ENCODE measurements at regions not wholly inside any gene's neighbourhood (a gene's known extent, or its start where the extent isn't known, plus 50 kb on each side); places are given as distances from the start of the nearest gene placed in this dataset.

DNA sequence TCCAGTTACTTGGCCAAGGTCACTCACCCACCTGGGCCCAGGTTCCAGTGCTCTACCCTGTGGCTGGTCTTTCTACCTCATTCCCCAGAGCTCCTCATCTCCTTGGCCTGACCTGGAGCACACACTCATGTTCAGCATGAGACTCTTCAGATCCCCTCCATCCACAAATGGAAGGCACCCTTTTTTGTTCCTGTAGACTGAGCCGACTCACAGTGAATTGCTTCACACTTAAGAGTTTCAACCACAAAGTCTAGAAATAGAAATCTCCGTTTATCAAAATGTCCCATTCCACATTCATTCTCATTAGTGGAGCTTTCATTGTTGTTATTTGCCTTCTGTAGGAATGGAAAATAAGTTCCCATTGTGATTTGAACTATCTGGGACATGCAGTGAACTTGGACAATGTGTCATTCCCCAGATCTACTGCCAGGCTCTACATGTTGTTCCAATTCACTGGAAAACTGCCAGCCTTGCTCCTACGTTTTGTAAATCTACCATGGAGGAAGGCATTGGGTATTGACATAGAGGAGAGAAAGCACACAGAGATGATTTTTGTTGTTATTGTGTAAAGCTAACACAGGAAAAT is 125.3 kb upstream of the CELF2 start:
- Histone ChIP-seq H3K4me2 (ENCODE audit: unreplicated experiment) (no peak overlapping the region), H3K9me3 (ENCODE audit: low read depth) (no peaks in the 10 kb centered on the region), H3K27ac (no peak overlapping the region), H3F3A (ENCODE audit: insufficient read depth) (peaks cover 19% of the 10 kb centered on the region), H3K9ac (no peak overlapping the region), H2AFZ (no peak overlapping the region), H3K9me2 (ENCODE audit: insufficient read depth) (no peaks in the 10 kb centered on the region), H3K4me1 (ENCODE audit: insufficient read depth) (peaks cover 22% of the 10 kb centered on the region), H3K79me2 (ENCODE audit: insufficient read depth) (no peaks in the 10 kb centered on the region), H4K20me1 (ENCODE audit: insufficient read depth) (no peaks in the 10 kb centered on the region), H3K27me3 (replicated peaks; ENCODE audit: insufficient read depth) (no peaks in the 10 kb centered on the region), H3K36me3 (ENCODE audit: low read depth) (no peaks in the 10 kb centered on the region), H3K4me3 (no peak overlapping the region)
- peak; percentile 38 for DNase-seq
- TF ChIP-seq EZH2 (IDR thresholded peaks at IDR 0.05; ENCODE audit: insufficient read depth, poor library complexity, severe bottlenecking) (no peak), EZH2phosphoT487 (IDR thresholded peaks at IDR 0.05; ENCODE audit: insufficient read depth, low read depth) (no peak)
- in situ Hi-C loops (cut with MboI), result no loop called here
- WGBS, 2 experiments (ENCODE audit: low coverage in 1 of 2, low lambda C conversion rate in 2 of 2, missing lambda C conversion rate in 2 of 2), result 26 to 29% methylated on average over 3 of the region's 3 CpGs

DNA sequence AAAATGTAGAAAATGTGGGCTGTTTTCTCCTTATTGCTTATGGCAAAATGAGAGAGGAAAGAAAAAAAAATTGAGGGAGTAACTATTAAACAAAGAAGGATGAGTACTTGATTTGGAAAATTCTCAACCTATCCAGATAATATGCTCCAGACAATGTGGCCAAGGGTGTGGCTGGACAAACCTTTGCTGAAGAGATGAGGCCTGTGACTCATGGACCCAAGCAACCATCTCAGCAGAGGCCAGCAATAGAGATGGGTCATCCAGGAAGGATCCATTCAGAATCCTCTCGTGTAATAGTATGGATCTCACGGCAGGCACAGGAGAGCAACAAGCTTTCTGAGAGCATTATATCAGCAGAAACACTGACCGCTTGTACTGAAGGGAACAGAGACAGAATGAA is 120.3 kb upstream of the CELF2 start:
- H3K4me1 ChIP-seq (ENCODE audit: insufficient read depth), result peaks cover 7% of the 10 kb centered on the region
- in situ Hi-C loops (cut with MboI), result no loop called here
- TF ChIP-seq EZH2 (IDR thresholded peaks at IDR 0.05; ENCODE audit: insufficient read depth, poor library complexity, severe bottlenecking) (no peak), EZH2phosphoT487 (IDR thresholded peaks at IDR 0.05; ENCODE audit: insufficient read depth, low read depth) (no peak)
- H3K4me3 ChIP-seq, result no peak overlapping the region
- no peak overlapping the region for H3K4me2 ChIP-seq (ENCODE audit: unreplicated experiment)
- no peaks in the 10 kb centered on the region for H4K20me1 ChIP-seq (ENCODE audit: insufficient read depth)
- peaks cover 3% of the 10 kb centered on the region; the same call in 1 of the 2 replicates for H3F3A ChIP-seq (ENCODE audit: insufficient read depth)
- H3K9me2 ChIP-seq (ENCODE audit: insufficient read depth), result no peaks in the 10 kb centered on the region
- WGBS, 2 experiments (ENCODE audit: low coverage in 1 of 2, low lambda C conversion rate in 2 of 2, missing lambda C conversion rate in 2 of 2), result 78 to 81% methylated on average over 3 of the region's 3 CpGs
- H2AFZ ChIP-seq, result peak overlapping the region; percentile 25; the same call in 1 of the 2 replicates
- H3K36me3 ChIP-seq (ENCODE audit: low read depth), result no peaks in the 10 kb centered on the region
- no peaks in the 10 kb centered on the region for H3K9me3 ChIP-seq (ENCODE audit: low read depth)
- H3K9ac ChIP-seq, result no peak overlapping the region
- H3K79me2 ChIP-seq (ENCODE audit: insufficient read depth), result no peaks in the 10 kb centered on the region
- no peaks in the 10 kb centered on the region for H3K27me3 ChIP-seq (replicated peaks; ENCODE audit: insufficient read depth)
- H3K27ac ChIP-seq, result peak overlapping the region; percentile 28
- DNase-seq, result peak; percentile 81

- Histone ChIP-seq H3K4me3 (no peak overlapping the region), H3K27me3 (replicated peaks; ENCODE audit: insufficient read depth) (no peaks in the 10 kb centered on the region), H3K9me3 (ENCODE audit: low read depth) (no peaks in the 10 kb centered on the region), H3F3A (ENCODE audit: insufficient read depth) (no peaks in the 10 kb centered on the region), H2AFZ (no peak overlapping the region), H3K36me3 (ENCODE audit: low read depth) (no peaks in the 10 kb centered on the region), H4K20me1 (ENCODE audit: insufficient read depth) (no peaks in the 10 kb centered on the region), H3K27ac (no peak overlapping the region), H3K9me2 (ENCODE audit: insufficient read depth) (no peaks in the 10 kb centered on the region), H3K9ac (no peak overlapping the region), H3K4me2 (ENCODE audit: unreplicated experiment) (no peak overlapping the region), H3K4me1 (ENCODE audit: insufficient read depth) (0 out of 2 replicates have a peak, but pooled peaks cover 3% of the 10 kb centered on the region), H3K79me2 (ENCODE audit: insufficient read depth) (no peaks in the 10 kb centered on the region)
- no peak for TF ChIP-seq EZH2 (IDR thresholded peaks at IDR 0.05; ENCODE audit: insufficient read depth, poor library complexity, severe bottlenecking)
- TF ChIP-seq EZH2phosphoT487 (IDR thresholded peaks at IDR 0.05; ENCODE audit: insufficient read depth, low read depth), result no peak
- in situ Hi-C loops (cut with MboI), result no loop called here
- DNase-seq, result no peak
- 92 to 94% methylated on average over 3 of the region's 3 CpGs for WGBS, 2 experiments (ENCODE audit: low coverage in 1 of 2, low lambda C conversion rate in 2 of 2, missing lambda C conversion rate in 2 of 2)
Measured at GRCh38 chr10:10901906-10902305, 115.8 kb upstream of the CELF2 start.

- in situ Hi-C loops (cut with MboI), result no loop called here
- Histone ChIP-seq H3F3A (ENCODE audit: insufficient read depth) (no peaks in the 10 kb centered on the region), H3K9ac (no peak overlapping the region), H3K4me2 (ENCODE audit: unreplicated experiment) (no peak overlapping the region), H3K27ac (no peak overlapping the region), H3K36me3 (ENCODE audit: low read depth) (no peaks in the 10 kb centered on the region), H3K9me2 (ENCODE audit: insufficient read depth) (no peaks in the 10 kb centered on the region), H3K27me3 (replicated peaks; ENCODE audit: insufficient read depth) (no peaks in the 10 kb centered on the region), H4K20me1 (ENCODE audit: insufficient read depth) (no peaks in the 10 kb centered on the region), H3K4me1 (ENCODE audit: insufficient read depth) (no peaks in the 10 kb centered on the region), H2AFZ (no peak overlapping the region), H3K9me3 (ENCODE audit: low read depth) (no peaks in the 10 kb centered on the region), H3K4me3 (no peak overlapping the region), H3K79me2 (ENCODE audit: insufficient read depth) (no peaks in the 10 kb centered on the region)
- TF ChIP-seq EZH2phosphoT487 (IDR thresholded peaks at IDR 0.05; ENCODE audit: insufficient read depth, low read depth), result no peak
- TF ChIP-seq EZH2 (IDR thresholded peaks at IDR 0.05; ENCODE audit: insufficient read depth, poor library complexity, severe bottlenecking), result no peak
- WGBS, 2 experiments (ENCODE audit: low coverage in 1 of 2, low lambda C conversion rate in 2 of 2, missing lambda C conversion rate in 2 of 2), result 90 to 94% methylated on average over 2 of the region's 2 CpGs
- DNase-seq, result peak; percentile 8
Measured at GRCh38 chr10:10902951-10903350, 114.7 kb upstream of the CELF2 start.
